CD4-positive, alpha-beta T cell treated with Interleukin-2 at 100 ng/mL for 4 hours (primary cell): ENCODE measurements at regions not wholly inside any gene's neighbourhood (a gene's known extent, or its start where the extent isn't known, plus 50 kb on each side); places are given as distances from the start of the nearest gene placed in this dataset.
A peak's percentile ranks its signal among the peaks of the same experiment; 100 is the strongest.

Source experiments
- DNase-seq: peaks from one replicate; pipeline ENCODE4 v3.0.0-alpha.2; 2020; ENCODE audit warnings: low spot score

DNA sequence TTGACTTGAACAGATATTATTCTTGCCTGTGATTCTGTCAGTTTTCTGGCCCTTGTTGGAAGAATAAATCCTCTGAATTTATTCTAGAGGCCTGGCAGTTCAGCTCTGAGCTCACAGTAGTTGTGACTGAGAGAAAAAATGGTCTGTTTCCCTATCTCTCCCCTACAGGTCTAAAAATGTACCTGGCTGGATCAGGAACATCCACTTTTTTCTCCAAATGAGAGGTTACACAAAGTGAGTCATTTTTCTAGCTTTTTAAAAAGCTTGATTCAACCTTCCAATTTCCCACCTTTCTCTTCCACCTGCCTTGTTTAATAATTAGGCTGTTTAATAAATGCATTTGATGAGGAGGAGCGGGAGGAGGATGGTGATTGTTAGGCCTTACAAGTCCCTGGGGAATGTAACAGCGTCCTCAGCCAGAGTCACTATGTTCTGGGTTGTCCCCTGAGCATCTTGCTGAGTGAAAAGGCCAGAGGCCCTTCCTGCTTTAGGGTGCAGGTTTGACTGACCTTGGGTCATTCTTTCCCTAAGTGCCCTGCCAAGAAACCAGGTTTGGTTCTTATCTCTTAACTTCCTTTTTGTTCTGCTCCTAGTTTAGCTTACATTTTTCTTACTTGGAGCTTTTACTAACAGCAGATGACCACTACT lies 91.7 kb upstream of the FUT8 start:
- DNase-seq, result no peak

DNA sequence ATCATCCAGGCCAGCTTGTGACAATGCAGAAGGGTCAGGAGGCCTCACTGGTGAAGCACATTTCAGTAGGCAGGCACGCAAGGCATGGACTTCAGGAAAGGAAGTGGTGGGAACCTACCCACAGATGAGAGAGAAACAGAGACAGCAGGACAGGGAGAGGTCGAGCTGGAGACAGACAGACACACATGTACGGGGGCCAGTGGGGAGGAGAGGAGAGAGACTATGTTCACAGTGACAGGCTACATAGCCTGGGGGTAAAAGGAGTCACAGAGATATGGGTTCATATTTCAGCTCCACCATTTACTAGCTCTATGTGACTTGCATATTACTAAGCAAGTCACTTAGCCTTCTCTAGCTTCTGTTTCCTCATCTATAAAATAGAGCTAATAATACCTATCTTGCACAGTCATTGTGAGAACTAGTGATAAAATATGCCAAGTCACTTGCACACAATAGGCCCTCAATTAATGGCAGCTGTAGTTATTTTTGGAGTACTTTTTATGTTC lies 91.1 kb upstream of the FUT8 start:
- DNase-seq, result no peak

DNA sequence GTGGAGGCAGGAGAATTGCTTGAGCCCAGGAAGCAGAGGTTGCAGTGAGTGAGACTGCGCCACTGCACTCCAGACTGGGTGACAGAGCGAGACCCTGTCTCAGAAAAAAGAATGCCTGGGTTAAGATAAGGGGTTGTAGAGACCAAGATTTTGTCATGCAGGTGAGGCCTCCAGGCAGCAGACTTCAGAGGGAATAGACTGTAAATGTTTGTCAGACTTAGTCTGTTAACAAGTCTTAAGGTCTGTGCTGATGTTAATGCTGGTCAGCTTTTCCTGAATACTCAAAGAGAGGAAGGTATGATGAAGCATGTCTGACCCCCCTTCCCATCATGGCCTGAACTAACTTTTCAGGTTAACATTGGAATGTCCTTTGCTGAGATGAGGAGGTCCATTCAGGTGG lies 83.0 kb upstream of the FUT8 start:
- no peak for DNase-seq

DNA sequence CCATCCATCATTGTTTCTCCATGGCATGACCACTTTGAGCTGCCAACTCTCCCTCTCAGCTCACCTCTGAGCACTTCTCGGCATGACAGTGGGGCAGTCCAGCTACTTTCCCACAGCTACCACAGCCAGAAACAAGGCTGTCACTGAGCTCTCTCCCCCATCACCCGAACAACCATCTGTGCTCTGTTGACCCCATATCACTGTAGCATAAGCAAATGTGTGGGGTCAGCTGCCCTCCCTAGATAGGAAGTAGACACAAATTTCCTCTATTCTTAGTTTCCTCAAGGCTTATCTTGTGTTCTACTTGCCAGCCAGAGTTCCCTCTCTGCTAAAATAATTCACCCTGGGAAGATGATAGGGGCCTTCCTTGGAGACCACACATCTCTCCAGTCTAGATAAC lies 82.6 kb upstream of the FUT8 start:
- DNase-seq, result no peak

DNA sequence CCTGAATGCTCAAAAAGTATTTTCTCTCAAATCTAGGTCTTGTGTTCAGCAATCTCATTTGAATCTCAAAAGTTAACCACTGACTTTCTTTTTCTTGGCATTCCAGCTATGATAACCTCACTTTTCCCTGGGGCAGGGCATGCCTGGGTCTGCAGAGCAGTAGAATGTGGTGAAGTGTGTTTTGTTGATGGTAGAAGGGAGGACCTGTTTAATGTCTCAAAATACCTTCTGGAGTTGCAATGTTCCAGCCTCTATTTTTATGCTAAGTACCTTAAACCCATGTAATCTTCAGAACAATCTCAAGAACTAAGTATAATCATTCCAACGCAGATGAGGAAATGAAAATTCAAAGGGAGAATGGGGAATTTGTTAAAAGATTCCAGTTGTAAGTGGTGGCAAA lies 82.1 kb upstream of the FUT8 start:
- DNase-seq, result no peak

DNA sequence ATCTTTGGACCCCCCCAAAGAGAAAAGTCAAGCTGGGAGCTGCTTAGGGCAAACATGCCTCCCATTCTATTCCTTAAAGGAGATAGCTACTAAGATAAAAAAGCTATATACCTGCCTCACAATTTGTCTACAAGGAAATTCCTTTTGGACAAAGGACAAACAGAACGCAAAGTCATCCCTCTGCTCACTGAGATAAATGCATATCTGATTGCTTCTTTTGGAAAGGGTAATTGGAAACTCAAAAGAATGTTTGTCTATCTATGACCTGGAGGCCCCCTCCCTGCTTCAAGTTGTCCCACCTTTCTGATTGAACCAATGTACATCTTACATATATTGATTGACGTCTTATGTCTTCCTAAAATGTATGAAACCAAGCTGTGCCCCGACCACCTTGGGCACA lies 80.9 kb upstream of the FUT8 start:
- no peak for DNase-seq

DNA sequence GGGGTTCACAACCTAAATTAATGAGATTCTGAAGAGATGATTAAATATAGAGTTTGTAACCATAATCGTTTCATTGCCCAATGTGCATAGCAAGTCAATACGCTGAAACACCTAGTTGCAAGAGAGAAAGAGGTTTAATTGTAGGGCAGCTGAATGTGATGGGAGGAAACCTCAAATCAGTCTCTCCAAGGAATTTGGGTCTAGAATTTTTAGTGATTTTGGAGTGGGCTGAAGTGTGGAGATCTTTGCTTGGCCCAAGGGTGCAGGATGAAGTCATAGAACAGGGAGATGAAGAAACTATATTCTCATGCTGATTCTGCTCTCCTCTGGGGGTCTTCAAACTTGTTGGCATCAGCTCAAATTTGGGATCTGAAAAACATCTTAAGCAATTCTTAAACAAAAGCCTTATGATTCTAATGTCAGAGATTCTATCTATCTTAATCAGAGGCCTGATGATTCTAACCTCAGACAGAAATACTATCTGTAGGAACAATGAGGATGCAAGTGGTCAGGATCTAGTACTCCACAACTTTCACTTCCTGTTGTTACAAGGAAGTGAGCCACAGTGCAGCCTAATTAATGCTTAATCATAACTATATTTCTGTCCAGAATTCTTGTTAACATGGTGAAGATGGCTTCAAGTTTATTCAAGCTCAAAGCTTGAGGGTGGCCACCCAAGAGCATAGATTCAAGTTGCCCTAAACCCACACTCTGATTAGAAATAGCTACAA lies 80.2 kb upstream of the FUT8 start:
- DNase-seq, result no peak

DNA sequence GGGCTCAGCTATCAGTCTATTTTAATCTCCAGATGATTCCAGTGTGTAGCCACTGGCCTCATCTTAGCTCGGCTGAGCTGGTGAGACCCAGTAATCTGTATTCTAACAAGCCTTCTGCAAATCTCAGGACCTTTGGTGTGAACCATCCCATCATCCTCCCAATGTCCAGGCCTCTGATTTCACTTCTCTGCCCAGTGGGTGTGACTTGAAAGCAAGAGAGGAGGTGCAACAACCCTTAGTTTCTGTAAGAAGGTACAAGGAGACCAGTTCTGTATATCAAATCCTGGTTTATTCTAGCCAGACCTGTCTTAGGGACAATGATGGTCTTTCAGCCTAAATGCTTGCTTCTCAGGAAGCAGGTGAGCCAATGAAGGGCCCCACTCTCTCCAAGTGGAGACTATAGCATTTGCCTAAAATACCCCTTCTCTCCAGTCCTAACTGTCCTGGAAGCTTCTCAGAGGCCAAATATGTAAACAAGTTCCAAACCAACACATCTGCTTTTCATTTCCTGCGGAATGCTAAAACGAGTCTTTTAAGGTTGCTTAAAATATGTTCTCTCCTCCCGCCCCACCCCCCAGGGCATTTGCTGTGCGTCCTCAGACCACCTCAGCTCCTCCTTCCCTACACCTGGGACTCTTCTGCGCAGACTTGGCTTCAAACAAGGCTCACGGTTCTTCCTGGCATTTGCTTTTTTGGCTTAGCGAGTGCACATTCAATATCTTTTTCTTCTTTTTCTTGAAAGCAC lies 78.4 kb upstream of the FUT8 start:
- DNase-seq, result no peak

DNA sequence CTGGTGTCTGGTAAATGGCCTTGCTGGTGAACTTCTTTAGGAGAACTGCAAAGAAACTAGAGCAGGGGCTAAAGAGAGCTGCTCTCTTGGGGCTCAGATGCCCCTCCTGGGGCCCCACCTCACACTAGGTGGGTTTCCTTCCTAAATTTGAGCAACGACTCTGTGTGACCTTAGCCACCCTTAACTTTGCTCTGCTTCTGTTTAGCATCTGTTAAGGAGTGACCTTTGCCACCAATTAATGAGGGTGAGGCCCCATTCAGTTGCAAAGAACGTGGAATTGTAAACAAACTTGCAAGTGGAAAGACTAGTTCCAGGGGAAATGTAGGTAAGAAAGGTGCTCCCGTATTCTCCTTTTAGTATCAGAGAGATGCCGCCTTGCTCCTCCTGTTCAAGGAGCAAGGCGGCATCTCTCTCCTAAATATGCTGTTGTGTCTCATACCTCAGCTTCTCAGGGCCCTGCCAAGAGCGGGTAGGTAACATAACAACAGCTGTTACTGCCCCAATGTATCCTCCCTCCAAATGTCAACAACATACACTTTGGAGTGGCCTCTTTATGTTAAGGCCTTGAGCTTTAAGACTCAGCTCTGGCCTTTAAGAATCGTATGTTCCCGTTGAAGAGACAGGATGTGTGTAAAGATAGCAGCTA lies 77.6 kb upstream of the FUT8 start:
- DNase-seq, result no peak

DNA sequence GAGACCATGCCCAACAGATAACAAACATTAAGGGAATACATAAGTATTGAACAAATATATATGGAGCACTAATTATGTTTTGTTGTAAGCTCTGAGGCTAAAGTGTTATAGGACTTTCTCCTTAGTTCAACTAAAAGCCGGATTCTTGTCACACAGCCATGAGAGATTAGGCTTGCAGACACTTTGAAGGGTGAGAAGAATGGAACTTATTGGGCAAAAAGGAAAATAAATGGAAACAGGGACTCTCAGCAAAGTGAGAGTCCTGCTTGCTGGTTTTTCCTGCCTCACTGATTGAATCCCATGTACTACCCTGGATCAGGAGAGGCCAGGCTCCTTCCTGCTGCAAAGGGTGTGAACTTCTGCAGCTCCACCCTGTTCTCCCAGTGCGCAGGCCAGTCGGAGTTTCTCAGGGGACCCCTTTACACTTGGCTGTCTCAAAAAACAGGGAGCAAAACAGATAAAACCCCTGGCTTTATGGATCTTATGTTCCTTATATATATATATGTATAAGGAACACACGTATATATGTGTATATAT lies 77.1 kb upstream of the FUT8 start:
- DNase-seq, result no peak

DNA sequence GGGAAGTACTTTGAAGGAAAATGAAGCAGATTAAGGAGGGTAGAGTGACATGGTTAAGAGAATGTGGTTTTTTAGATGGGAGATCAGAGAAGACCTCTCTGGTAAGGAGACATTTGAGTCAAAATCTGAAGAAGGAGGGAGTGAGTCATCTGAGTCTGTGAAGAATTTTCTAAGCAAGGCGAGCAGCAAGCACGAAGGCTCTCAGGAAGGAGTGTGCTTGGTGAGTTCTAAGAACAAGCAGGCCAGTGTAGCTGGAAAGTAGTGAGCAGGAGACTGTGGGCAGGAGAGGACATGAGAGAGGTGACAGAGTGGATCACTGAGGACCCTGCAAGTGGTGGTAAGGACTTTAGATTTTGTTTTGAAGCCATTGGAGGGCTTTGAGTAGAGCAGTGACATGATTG lies 76.3 kb upstream of the FUT8 start:
- DNase-seq, result peak; percentile 49

DNA sequence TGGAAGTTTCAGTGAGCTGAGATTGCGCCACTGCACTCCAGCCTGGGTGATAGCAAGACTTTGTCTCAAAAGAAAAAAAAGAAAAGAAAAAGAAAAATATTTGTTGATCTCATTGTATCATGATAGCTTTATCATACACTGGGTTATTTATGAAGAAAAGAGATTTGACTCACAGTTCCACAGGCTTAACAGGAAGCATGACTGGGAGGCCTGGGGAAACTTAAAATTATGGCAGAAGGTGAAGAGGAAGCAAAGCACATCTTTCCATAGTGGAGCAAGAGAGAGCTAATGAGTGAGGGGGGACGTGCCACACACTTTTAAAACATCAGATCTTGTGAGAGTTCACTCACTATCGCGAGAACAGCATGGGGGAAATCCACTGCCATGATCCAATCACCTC lies 72.7 kb upstream of the FUT8 start:
- no peak for DNase-seq

DNA sequence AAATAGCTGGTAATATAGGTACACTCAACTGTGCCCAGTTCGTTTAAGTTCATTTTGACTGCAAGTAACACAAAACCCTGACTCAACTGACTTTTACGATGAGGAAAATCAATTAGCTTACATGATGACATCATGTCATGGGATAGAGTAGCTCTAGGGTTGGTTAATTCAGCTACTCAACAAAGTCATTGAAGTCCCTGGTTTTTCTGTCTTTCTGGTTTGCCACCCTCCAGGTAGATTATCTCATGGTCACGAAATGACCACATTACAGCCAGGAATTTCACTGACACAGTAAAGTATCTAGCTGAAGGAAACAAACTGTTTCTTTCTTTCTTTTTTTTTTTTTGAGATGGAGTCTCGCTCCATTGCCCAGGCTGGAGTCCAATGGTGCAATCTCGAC lies 68.5 kb upstream of the FUT8 start:
- no peak for DNase-seq

DNA sequence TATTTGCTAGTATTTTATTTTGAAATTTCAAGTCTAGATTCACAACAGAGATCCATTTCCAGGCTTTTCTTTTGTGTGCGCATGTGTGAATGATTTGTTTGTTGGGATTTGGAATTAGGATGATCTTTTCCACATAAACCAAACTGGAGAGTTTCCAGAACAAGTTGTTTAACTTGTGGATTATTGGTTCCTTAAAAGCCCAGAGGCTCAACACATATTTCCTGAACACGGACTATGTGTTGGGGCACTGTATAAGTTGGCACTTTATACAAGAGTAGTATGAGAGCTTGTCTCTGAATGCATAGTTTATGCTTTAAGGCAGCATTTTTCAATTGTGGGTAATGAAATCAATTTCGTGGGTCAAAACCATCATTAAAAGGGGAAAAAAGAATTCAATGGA lies 67.3 kb upstream of the FUT8 start:
- no peak for DNase-seq

DNA sequence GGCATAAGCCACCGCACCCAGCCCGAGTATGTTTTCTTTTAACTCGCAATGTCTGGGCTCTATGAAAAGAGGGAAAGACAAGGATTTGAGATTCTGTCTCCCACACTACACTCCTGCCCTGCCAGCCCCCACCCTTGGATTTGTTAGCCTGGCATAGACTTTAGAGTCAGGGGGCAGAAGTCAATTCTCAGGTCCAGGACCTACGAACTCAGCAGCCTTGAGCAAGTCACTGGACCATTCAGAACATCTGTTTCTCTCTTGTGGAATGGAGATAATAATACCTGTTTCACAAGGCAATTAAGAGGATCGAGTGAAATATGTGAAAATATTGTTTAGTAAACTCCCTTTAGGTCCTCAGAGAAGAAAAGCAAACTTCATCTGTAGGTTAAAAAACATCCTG lies 66.1 kb upstream of the FUT8 start:
- no peak for DNase-seq

DNA sequence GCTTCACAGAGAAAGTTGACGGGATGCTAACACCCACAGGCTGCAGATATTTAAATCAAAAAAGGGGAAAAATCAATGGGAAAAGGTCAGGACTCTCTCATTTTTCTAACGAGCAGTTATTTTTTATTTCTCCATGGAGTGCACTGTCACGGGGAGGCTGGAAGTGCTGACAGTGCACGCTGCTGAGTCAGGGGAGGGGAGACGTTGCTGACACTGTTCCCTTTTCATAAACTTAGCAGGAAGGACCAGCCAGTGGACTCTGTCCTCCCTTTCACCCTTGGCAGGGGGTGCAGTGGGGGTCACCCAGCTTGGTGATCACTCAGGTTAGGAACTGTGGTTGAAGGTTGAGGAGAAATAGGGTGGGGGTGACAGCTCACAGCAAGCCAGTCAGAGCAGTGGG lies 65.6 kb upstream of the FUT8 start:
- DNase-seq, result no peak

DNA sequence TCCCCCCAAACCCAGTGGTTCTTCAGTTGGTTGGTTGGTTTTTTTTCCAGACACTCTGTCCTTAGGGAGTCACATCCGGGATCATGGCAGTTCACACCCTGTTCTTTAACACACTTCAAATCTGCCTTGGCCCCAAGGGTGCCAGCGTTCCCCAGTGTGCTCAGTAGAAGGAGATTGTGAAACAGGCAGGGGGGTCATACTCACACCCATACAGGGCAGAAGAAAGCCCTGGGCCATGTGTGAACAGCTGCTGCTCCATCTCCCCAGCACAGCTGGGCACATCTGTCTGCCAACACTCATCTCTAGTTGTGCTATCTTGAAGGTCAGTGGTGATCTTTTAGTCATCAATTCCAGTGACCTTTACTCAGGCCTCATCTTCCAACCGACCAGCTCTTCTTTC lies 64.4 kb upstream of the FUT8 start:
- no peak for DNase-seq

DNA sequence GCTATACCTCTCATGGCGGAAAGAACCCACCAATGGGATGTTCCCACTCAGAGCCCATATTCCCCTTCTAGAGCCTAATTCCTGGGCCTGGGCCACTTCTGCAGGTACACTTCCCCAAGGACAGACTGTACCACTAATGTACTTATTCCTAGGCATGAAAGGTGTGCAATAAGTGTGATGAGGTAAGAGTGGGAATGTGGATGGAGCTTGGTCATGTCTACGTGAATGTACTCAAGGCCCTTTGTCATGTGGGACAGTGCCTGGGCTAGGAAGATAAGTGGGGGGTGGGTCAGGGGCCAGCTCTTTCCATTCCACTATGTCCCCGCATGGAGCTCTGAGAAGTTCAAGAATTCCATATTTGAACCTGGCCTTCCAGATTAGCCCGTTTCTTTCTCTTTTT lies 63.4 kb upstream of the FUT8 start:
- no peak for DNase-seq

DNA sequence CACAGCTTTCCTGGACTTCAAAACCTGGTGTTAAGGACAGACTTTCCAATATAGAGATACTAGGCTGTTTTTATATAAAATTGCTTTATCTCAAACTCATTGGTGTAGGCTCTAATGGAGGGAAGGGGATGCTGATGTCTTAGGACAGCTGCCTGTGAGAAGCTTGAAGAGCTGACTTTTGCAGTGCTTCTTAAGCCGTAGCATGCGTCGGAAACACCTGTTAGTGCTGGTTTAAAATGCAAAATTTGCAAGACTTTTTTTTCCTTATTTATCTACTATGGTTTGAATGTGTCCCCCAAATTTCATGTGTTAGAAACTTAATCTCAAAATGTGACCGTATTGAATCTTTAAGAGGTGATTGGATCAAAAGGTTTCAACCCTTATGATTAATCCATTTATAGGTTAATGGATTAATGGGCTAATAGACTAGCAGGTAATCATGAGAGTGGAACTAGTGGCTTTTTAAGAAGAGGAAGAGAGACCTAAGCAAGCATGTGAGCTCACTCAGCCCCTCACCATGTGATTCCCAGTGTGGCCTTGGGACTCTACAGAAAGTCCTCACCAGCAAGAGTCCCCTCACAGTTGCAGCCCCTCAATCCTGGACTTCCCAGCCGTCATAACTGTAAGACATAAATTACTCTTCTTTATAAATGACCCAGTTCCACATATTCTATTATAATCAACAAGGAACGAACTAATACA lies 60.9 kb upstream of the FUT8 start:
- DNase-seq, result no peak

DNA sequence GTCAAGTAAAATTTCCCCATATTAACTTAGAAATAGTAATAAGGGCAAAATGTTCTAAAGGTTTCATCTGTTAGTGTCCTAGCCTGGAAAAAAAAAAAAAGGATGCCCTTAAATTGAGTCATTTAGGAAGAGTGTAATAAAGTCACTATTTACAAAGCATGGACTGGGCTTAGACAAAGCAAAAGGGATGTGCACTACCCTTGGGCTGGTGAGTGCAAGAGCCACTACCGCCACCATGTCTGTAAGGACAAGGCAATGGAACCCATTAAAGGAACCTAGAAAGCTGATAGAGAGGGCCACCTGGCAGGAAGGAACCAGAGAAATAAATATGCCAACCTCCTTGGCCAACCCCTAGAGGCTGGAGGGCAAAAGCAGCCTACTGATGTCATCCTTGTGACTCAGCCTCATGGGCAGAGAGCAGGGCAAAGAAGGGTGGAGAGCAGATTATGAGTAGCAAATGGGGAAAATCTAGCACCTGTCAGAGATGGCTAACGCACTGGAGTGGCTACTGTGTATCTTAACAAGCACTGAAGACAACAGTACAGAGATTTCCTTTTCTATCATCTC lies 59.5 kb upstream of the FUT8 start:
- DNase-seq, result no peak

DNA sequence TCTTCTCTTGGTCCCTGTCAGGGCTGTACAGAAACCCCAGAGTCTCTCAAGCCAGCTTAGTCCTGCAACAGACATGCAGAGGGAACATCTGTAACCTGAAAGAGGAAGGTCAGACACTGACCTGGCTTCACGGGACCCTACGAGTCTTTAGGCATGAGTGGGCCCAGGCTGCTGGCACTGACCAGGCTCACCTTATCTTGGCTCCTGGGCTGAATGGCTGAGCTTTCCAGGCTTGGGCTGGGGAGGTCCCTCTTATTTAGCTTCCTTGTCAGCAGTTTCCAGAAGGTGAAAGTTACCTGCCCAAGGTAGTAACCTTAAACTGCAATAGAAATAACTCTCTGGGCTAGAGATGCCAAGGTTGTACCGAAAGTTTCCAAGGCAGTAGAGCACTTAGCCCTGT lies 58.4 kb upstream of the FUT8 start:
- DNase-seq, result no peak

DNA sequence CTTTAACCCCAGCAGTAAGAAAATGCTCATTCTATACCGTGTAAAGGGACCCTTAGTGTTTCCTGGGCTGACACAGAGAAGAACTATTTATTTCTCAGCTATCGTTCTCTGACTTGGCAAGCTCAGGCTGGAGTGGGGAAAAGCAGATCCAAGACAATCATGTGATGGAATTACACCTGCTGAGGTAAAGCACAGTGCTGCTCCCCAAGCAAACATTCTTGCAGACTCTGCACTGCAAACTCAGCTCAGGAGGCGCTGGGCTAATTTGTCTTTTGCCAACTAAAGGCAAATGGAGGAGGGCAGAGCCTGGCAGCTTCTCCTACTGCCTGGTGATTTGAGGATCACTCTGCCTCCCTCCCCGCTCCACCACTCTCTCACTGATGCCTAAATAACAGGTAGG lies 57.8 kb upstream of the FUT8 start:
- no peak for DNase-seq
